Osteocyte (in vitro differentiated cells): ENCODE measurements at regions not wholly inside any gene's neighbourhood (a gene's known extent, or its start where the extent isn't known, plus 50 kb on each side); places are given as distances from the start of the nearest gene placed in this dataset.

Experiments used
- DNase-seq: peaks from one replicate; pipeline ENCODE4 v3.0.0; 2021; ENCODE audit warnings: mixed read lengths; ENCODE audit not compliant: unreplicated experiment; ENCODE audit errors: extremely low spot score
- H3K27ac Mint-ChIP-seq: one replicate; pipeline ENCODE4 v1.8.0; 2021; ENCODE audit warnings: mild to moderate bottlenecking, mixed read lengths; ENCODE audit not compliant: unreplicated experiment
- H3K27me3 Mint-ChIP-seq: one replicate; pipeline ENCODE4 v1.8.0; 2021; ENCODE audit warnings: mixed read lengths; ENCODE audit not compliant: unreplicated experiment
- H3K36me3 Mint-ChIP-seq: one replicate; pipeline ENCODE4 v1.8.0; 2021; ENCODE audit warnings: mixed read lengths; ENCODE audit not compliant: unreplicated experiment
- H3K4me1 Mint-ChIP-seq: one replicate; pipeline ENCODE4 v1.8.0; 2021; ENCODE audit warnings: mixed read lengths; ENCODE audit not compliant: unreplicated experiment
- H3K4me3 Mint-ChIP-seq: one replicate; pipeline ENCODE4 v1.8.0; 2021; ENCODE audit warnings: mild to moderate bottlenecking, moderate library complexity, mixed read lengths; ENCODE audit not compliant: unreplicated experiment
- H3K9me3 Mint-ChIP-seq: one replicate; pipeline ENCODE4 v1.8.0; 2021; ENCODE audit warnings: mixed read lengths; ENCODE audit not compliant: unreplicated experiment
- CTCF ChIP-seq: fragments of 200-600 bp; sonication (generic); IDR thresholded peaks from 2 replicates; pipeline ENCODE4 v1.5.0; 2021; ENCODE audit warnings: antibody characterized with exemption, mild to moderate bottlenecking, moderate library complexity

GRCh38 chr16:86846136-86846535, 267.8 kb downstream of the FOXL1 start:
- no peaks in the 10 kb centered on the region for H3K36me3 Mint-ChIP-seq
- no peaks in the 10 kb centered on the region for H3K27me3 Mint-ChIP-seq
- no peak overlapping the region for H3K27ac Mint-ChIP-seq
- H3K4me1 Mint-ChIP-seq, result peaks cover 10% of the 10 kb centered on the region
- no peak overlapping the region for H3K4me3 Mint-ChIP-seq
- DNase-seq, result no peak
- TF ChIP-seq CTCF, result no peak
- H3K9me3 Mint-ChIP-seq, result no peaks in the 10 kb centered on the region

- H3K27ac Mint-ChIP-seq, result no peak overlapping the region
- H3K36me3 Mint-ChIP-seq, result no peaks in the 10 kb centered on the region
- no peaks in the 10 kb centered on the region for H3K9me3 Mint-ChIP-seq
- no peaks in the 10 kb centered on the region for H3K27me3 Mint-ChIP-seq
- no peak overlapping the region for H3K4me3 Mint-ChIP-seq
- no peak for DNase-seq
- no peak for TF ChIP-seq CTCF
- H3K4me1 Mint-ChIP-seq, result peaks cover 12% of the 10 kb centered on the region
Observed at GRCh38 chr16:86848821-86849220, 270.5 kb downstream of the FOXL1 start.

- Mint-ChIP-seq H3K27ac (no peak overlapping the region), H3K4me3 (no peak overlapping the region), H3K27me3 (no peaks in the 10 kb centered on the region), H3K36me3 (no peaks in the 10 kb centered on the region), H3K9me3 (no peaks in the 10 kb centered on the region), H3K4me1 (peaks cover 27% of the 10 kb centered on the region)
- no peak for TF ChIP-seq CTCF
- DNase-seq, result no peak
Observed at GRCh38 chr16:86850670-86851069, 272.3 kb downstream of the FOXL1 start.

- H3K9me3 Mint-ChIP-seq, result no peaks in the 10 kb centered on the region
- no peak overlapping the region for H3K27ac Mint-ChIP-seq
Observed at GRCh38 chr16:86852135-86852534, 273.8 kb downstream of the FOXL1 start.

GRCh38 chr16:86854058-86854621, 275.8 kb downstream of the FOXL1 start:
- H3K4me1 Mint-ChIP-seq, result peaks cover 27% of the 10 kb centered on the region

More at GRCh38 chr16:86852135-86852534, 273.8 kb downstream of the FOXL1 start:
- H3K4me1 Mint-ChIP-seq, result peaks cover 27% of the 10 kb centered on the region
- H3K27me3 Mint-ChIP-seq, result no peaks in the 10 kb centered on the region
- no peak for TF ChIP-seq CTCF
- H3K4me3 Mint-ChIP-seq, result no peak overlapping the region
- no peaks in the 10 kb centered on the region for H3K36me3 Mint-ChIP-seq
- DNase-seq, result no peak

More at GRCh38 chr16:86854058-86854621, 275.8 kb downstream of the FOXL1 start:
- H3K4me3 Mint-ChIP-seq, result no peak overlapping the region
- H3K36me3 Mint-ChIP-seq, result no peaks in the 10 kb centered on the region
- DNase-seq, result no peak
- TF ChIP-seq CTCF, result no peak
- H3K9me3 Mint-ChIP-seq, result no peaks in the 10 kb centered on the region
- no peaks in the 10 kb centered on the region for H3K27me3 Mint-ChIP-seq
- peak overlapping the region; percentile 88 for H3K27ac Mint-ChIP-seq
